K562 (cell line): ENCODE measurements at regions not wholly inside any gene's neighbourhood (a gene's known extent, or its start where the extent isn't known, plus 50 kb on each side); places are given as distances from the start of the nearest gene placed in this dataset.

Experiments
- ATAC-seq: fragments of 200-7000 bp; cut with Tn5 transposase; 3 replicates; pipeline ENCODE4 v1.9.1; 2020; ENCODE audit warnings: moderate library complexity
- BruUV-seq: library from RNA; stranded (reverse); fragments of 400-500 nt; replicated peaks from 2 replicates; lab custom pipeline; 2021; lab: Mats Ljungman, UMichigan
- CTCF ChIA-PET: fragments of 300-600 bp; formaldehyde crosslinking; extraction: SDS; loops from one replicate; lab custom pipeline; 2021; ENCODE audit warnings: low intra/inter-chr PET ratio; lab: Yijun Ruan, JAX
- POLR2A ChIA-PET: fragments of 300-600, 350-650 bp; sonication (Branson Sonifier 250); formaldehyde crosslinking; extraction: SDS; loops from one replicate; lab custom pipeline; 2021; ENCODE audit warnings: antibody characterized with exemption, inconsistent platforms; lab: Yijun Ruan, JAX
- DNase-seq, 4 experiments: peaks; one replicate each; pipeline versions ENCODE4 v3.0.0 to v3.0.0-alpha.2; 2011 to 2018; ENCODE audit warnings: low spot score in 3 of 4, mixed read lengths in 3 of 4; ENCODE audit errors: extremely low read depth in 1 of 4
- FAIRE-seq: peaks from 2 replicates; lab custom pipeline; 2011; peaks lifted over from hg19 to GRCh38; lab: Jason Lieb, UNC
- H2AFZ ChIP-seq: 2 replicates; pipeline ENCODE4 v1.6.0; 2011; ENCODE audit warnings: low read depth, low read length, control low read depth, inconsistent platforms
- H3K27ac ChIP-seq: fragments of 200-600 bp; 3 replicates; pipeline ENCODE4 v1.8.0; 2011; ENCODE audit warnings: low read depth, mild to moderate bottlenecking, control low read depth, inconsistent platforms, low read length, moderate library complexity, mixed read lengths; ENCODE audit errors: extremely low read depth
- H3K27me3 ChIP-seq, 2 experiments: fragments of 300-600 bp in 1 of 2; 2 replicates in 1 of 2; 3 replicates in 1 of 2; pipeline versions ENCODE4 v1.6.0 to v1.8.0; 2011; ENCODE audit warnings: inconsistent platforms in 2 of 2, low read length in 2 of 2, mild to moderate bottlenecking in 1 of 2, mixed read lengths in 1 of 2, moderate library complexity in 1 of 2; ENCODE audit not compliant: control insufficient read depth in 2 of 2, insufficient read depth in 2 of 2
- H3K36me3 ChIP-seq: fragments of 300-600 bp; 3 replicates; pipeline ENCODE4 v1.8.0; 2011; ENCODE audit warnings: mild to moderate bottlenecking, low read length, inconsistent platforms; ENCODE audit not compliant: control insufficient read depth, insufficient read depth
- H3K4me1 ChIP-seq, 2 experiments: fragments of 200-600 bp in 1 of 2; replicated peaks in 1 of 2; 2 replicates in 1 of 2; 3 replicates in 1 of 2; pipeline versions ENCODE4 v1.5.1 to v1.8.0; 2011; ENCODE audit warnings: inconsistent platforms in 2 of 2, low read length in 2 of 2, mild to moderate bottlenecking in 1 of 2, mixed read lengths in 1 of 2, moderate library complexity in 1 of 2; ENCODE audit not compliant: control insufficient read depth in 2 of 2, insufficient read depth in 2 of 2
- H3K4me2 ChIP-seq: 2 replicates; pipeline ENCODE4 v1.6.1; 2011; ENCODE audit warnings: low read length, control low read depth, inconsistent platforms, mixed read lengths; ENCODE audit not compliant: insufficient read depth
- H3K4me3 ChIP-seq: fragments of 200-600 bp; sonication (generic), shearing (Covaris generic); 2 replicates; pipeline ENCODE4 v1.5.1; 2016; ENCODE audit warnings: control low read depth, inconsistent platforms
- H3K79me2 ChIP-seq: fragments of 200-600 bp; 3 replicates; pipeline ENCODE4 v1.8.0; 2011; ENCODE audit warnings: low read length, inconsistent platforms; ENCODE audit not compliant: control insufficient read depth, insufficient read depth
- H3K9ac ChIP-seq, 2 experiments: 2 replicates each; pipeline versions ENCODE4 v1.6.0 to v1.6.1; 2011; ENCODE audit warnings: low read depth in 2 of 2, low read length in 2 of 2, control low read depth in 1 of 2, inconsistent platforms in 1 of 2, mild to moderate bottlenecking in 1 of 2, mixed read lengths in 1 of 2; ENCODE audit not compliant: insufficient read depth in 1 of 2
- H3K9me1 ChIP-seq: one replicate; pipeline ENCODE4 v1.6.0; 2011; ENCODE audit warnings: inconsistent platforms, mild to moderate bottlenecking, low read length, moderate library complexity; ENCODE audit not compliant: control insufficient read depth, insufficient read depth
- H3K9me3 ChIP-seq: replicated peaks from 2 replicates; pipeline ENCODE4 v1.5.1; 2011; ENCODE audit warnings: low read depth, low read length, inconsistent platforms; ENCODE audit not compliant: control insufficient read depth, insufficient read depth
- H4K20me1 ChIP-seq: replicated peaks from 2 replicates; pipeline ENCODE4 v1.6.1; 2011; ENCODE audit warnings: low read length, inconsistent platforms, mixed read lengths; ENCODE audit not compliant: control insufficient read depth, insufficient read depth
- ARID3B ChIP-seq: fragments of 250-450 bp; sonication (Bioruptor Pico); IDR thresholded peaks from 2 replicates; pipeline ENCODE4 v1.4.0; 2020; ENCODE audit warnings: borderline replicate concordance
- BHLHE40 ChIP-seq: IDR thresholded peaks from 2 replicates; pipeline ENCODE4 v1.6.1; 2011; ENCODE audit warnings: low read length, improper control_type of control experiment
- CC2D1A ChIP-seq: fragments of 450-650 bp; IDR thresholded peaks from 2 replicates; pipeline ENCODE4 v1.6.1; 2017; ENCODE audit warnings: mild to moderate bottlenecking
- CEBPB ChIP-seq: fragments of 450-650 bp; IDR thresholded peaks from 2 replicates; pipeline ENCODE4 v1.6.1; 2016; ENCODE audit warnings: missing genetic modification characterization, missing compliant biosample characterization
- ELF4 ChIP-seq: fragments of 450-650 bp; formaldehyde crosslinking; IDR thresholded peaks from 2 replicates; pipeline ENCODE4 v1.4.0; 2022; ENCODE audit warnings: missing genetic modification characterization
- HOXB6 ChIP-seq: fragments of 250-450 bp; sonication (Bioruptor Pico); IDR thresholded peaks from 2 replicates; pipeline ENCODE4 v1.5.1; 2022; ENCODE audit warnings: mild to moderate bottlenecking, borderline replicate concordance
- WGBS: fragments of 100-300 bp; shearing (Covaris generic); methylation state at CpG from one replicate; pipeline ENCODE4 v1.1.6; 2016; ENCODE audit warnings: low coverage, mixed read lengths; ENCODE audit not compliant: insufficient coverage; ENCODE audit errors: missing lambda C conversion rate; 5-methylcytosine and 5-hydroxymethylcytosine counted together
- in situ Hi-C: fragments of 300-500 bp; cut with MboI; formaldehyde crosslinking; loops from 4 replicates; pipeline ENCODE4 v1.15.0; 2018; ENCODE audit warnings: inconsistent platforms, mixed read lengths
- intact Hi-C: fragments of 100-400 bp; cut with micrococcal nuclease; formaldehyde crosslinking; loops from 2 replicates; pipeline ENCODE4 v1.14.2; 2022

GRCh38 chr5:71986101-71986500 is 121.2 kb upstream of the MAP1B start (continued):
- TF ChIP-seq ARID3B (CRISPR knock-in tag): no peak
- no peak for TF ChIP-seq CEBPB

GRCh38 chr5:71988808-71989207 is 118.5 kb upstream of the MAP1B start:
- H3K79me2 ChIP-seq: no peaks in the 10 kb centered on the region
- H3K4me3 ChIP-seq: no peak overlapping the region
- H3K9ac ChIP-seq: no peak overlapping the region
- H3K4me2 ChIP-seq: no peak overlapping the region
- no TSS peak for BruUV-seq
- H3K27ac ChIP-seq: no peak overlapping the region
- no peaks in the 10 kb centered on the region for H3K9me1 ChIP-seq
- CTCF ChIA-PET: no interaction called here
- 0% methylated on average over 1 of the region's 1 CpG for WGBS
- H3K36me3 ChIP-seq: no peaks in the 10 kb centered on the region
- POLR2A ChIA-PET: no interaction called here
- no peak overlapping the region for H2AFZ ChIP-seq
- no peak for TF ChIP-seq ELF4
- no peak for TF ChIP-seq HOXB6 (CRISPR knock-in tag)
- TF ChIP-seq CC2D1A: no peak
- TF ChIP-seq BHLHE40: no peak
- no peaks in the 10 kb centered on the region for H4K20me1 ChIP-seq
- in situ Hi-C loops: no loop called here
- ATAC-seq (no peak), FAIRE-seq (no peak), DNase-seq (no peak)
- H3K9me3 ChIP-seq: no peaks in the 10 kb centered on the region
- H3K4me1 ChIP-seq: no peaks in the 10 kb centered on the region
- H3K27me3 ChIP-seq: peaks cover 0 to 5% of the 10 kb centered on the region in 2 experiments; a peak in 1 of 5 replicates
- intact Hi-C loops: no loop called here
